Ascending aorta (tissue), 2 donors: ENCODE measurements at regions not wholly inside any gene's neighbourhood (a gene's known extent, or its start where the extent isn't known, plus 50 kb on each side); places are given as distances from the start of the nearest gene placed in this dataset.

Experiments used
- DNase-seq, 2 donors: peaks; one replicate each; pipeline ENCODE4 v3.0.0-alpha.2; 2019; ENCODE audit warnings: low spot score in 2 of 2
- H3K27ac ChIP-seq, 2 donors: fragments of 200-600 bp; sonication (generic); one replicate each; pipeline ENCODE4 v1.5.1; 2016 to 2017; ENCODE audit warnings: mild to moderate bottlenecking in 1 of 2
- H3K27me3 ChIP-seq: fragments of 200-600 bp; sonication (generic); one replicate; pipeline ENCODE4 v1.5.1; 2017
- H3K36me3 ChIP-seq, 2 donors: fragments of 200-600 bp; sonication (generic); one replicate each; pipeline ENCODE4 v1.5.1; 2016
- H3K4me1 ChIP-seq, 2 donors: fragments of 200-600 bp; sonication (generic); one replicate each; pipeline ENCODE4 v1.5.1; 2016 to 2017; ENCODE audit warnings: mild to moderate bottlenecking in 1 of 2
- H3K4me3 ChIP-seq, 2 donors: fragments of 200-600 bp; sonication (generic); one replicate each; pipeline ENCODE4 v1.5.1; 2016 to 2017; ENCODE audit warnings: mild to moderate bottlenecking in 1 of 2
- H3K9me3 ChIP-seq, 2 donors: fragments of 200-600 bp; sonication (generic); one replicate each; pipeline ENCODE4 v1.5.1; 2016
- CTCF ChIP-seq, 3 experiments: fragments of 200-600 bp in 2 of 3; fragments of 450-650 bp in 1 of 3; sonication (generic) in 2 of 3; IDR thresholded peaks; one replicate each; pipeline ENCODE4 v1.5.1; 2016 to 2019; ENCODE audit warnings: antibody characterized with exemption in 3 of 3, mild to moderate bottlenecking in 1 of 3, moderate library complexity in 1 of 3
- intact Hi-C: fragments of 100-400 bp; cut with DNase I; formaldehyde crosslinking; loops from one replicate; pipeline ENCODE4 v1.15.1; 2023

DNA sequence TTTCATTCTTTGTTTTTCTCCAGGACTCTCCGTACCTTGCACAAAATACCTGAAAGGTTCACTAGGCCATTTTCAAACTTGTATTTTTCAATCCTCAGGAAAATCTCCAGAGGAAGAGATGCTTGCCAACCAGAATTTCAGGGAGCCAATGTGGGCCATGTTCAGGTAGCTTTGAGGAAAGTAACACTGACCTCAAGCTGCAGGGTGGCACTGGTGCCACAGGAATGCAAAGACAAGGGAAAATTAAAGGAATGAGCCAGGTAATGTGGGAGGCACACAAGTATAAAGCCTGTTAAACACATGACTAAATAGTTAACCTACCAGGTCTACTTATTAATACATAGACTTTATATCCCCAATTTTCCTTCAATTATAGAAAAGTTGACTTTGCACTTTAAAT, 51.9 kb upstream of the GAP43 start:
- Histone ChIP-seq H3K36me3 (no peaks in the 10 kb centered on the region), H3K4me1 (peaks cover 0 to 5% of the 10 kb centered on the region in 2 donors), H3K27ac (no peak overlapping the region), H3K9me3 (no peaks in the 10 kb centered on the region), H3K27me3 (no peaks in the 10 kb centered on the region), H3K4me3 (no peak overlapping the region)
- no peak for DNase-seq
- TF ChIP-seq CTCF (IDR thresholded peaks at IDR 0.05) = no peak
- intact Hi-C loops = no loop called here
